Neural crest cell (in vitro differentiated cells): ENCODE measurements at regions not wholly inside any gene's neighbourhood (a gene's known extent, or its start where the extent isn't known, plus 50 kb on each side); places are given as distances from the start of the nearest gene placed in this dataset.
"Not testable (repeated sequence)": the region's sequence is repeated elsewhere in the genome, so short reads cannot be mapped to it uniquely, and the experiment has no call there.

Experiments used
- DNase-seq: peaks from one replicate; pipeline ENCODE4 v3.0.0; 2021; ENCODE audit warnings: low read depth, mixed read lengths, low spot score
- H3K27ac Mint-ChIP-seq: one replicate; pipeline ENCODE4 v1.8.0; 2021; ENCODE audit warnings: mild to moderate bottlenecking, mixed read lengths; ENCODE audit not compliant: unreplicated experiment
- H3K27me3 Mint-ChIP-seq: 2 replicates; pipeline ENCODE4 v1.8.0; 2021; ENCODE audit warnings: low read depth, mild to moderate bottlenecking, mixed read lengths
- H3K36me3 Mint-ChIP-seq: 2 replicates; pipeline ENCODE4 v1.8.0; 2021; ENCODE audit warnings: low read depth, mild to moderate bottlenecking, mixed read lengths
- H3K4me1 Mint-ChIP-seq: 2 replicates; pipeline ENCODE4 v1.8.0; 2021; ENCODE audit warnings: mixed read lengths
- H3K4me3 Mint-ChIP-seq: one replicate; pipeline ENCODE4 v1.8.0; 2021; ENCODE audit warnings: mild to moderate bottlenecking, mixed read lengths
- H3K9me3 Mint-ChIP-seq: 2 replicates; pipeline ENCODE4 v1.8.0; 2021; ENCODE audit warnings: mixed read lengths
- CTCF ChIP-seq: fragments of 200-600 bp; sonication (generic); conservative IDR thresholded peaks from 2 replicates; pipeline ENCODE4 v1.5.0; 2021; ENCODE audit warnings: antibody characterized with exemption, mild to moderate bottlenecking

DNA sequence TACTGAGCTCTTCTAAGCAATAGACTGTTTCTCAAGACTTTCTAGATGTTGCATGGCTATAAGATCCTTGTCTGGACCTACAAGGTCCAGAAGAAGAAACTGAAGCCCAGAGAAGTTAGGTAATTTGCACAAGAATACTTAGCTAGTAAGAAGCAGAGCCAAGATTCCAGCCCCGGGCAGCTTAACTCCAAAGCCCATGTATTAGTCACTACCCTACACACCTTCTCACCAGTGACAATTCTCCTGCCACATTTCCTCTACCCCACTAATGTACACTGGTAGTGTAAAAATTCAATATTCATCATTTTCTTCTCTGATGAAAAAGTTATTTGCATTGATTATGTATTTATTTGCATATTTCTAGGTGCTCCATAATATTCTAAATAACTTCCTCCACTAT, 95.5 kb upstream of the CREB1 start:
- H3K27me3 Mint-ChIP-seq: no peaks in the 10 kb centered on the region
- H3K4me1 Mint-ChIP-seq: no peaks in the 10 kb centered on the region
- no peak overlapping the region for H3K4me3 Mint-ChIP-seq
- no peak for DNase-seq
- H3K27ac Mint-ChIP-seq: no peak overlapping the region
- no peaks in the 10 kb centered on the region for H3K36me3 Mint-ChIP-seq
- no peaks in the 10 kb centered on the region for H3K9me3 Mint-ChIP-seq
- TF ChIP-seq CTCF: no peak

GRCh38 chr2:207434899-207435465, 94.8 kb upstream of the CREB1 start:
- Mint-ChIP-seq H3K4me3 (no peak overlapping the region), H3K9me3 (peaks cover 4% of the 10 kb centered on the region), H3K36me3 (no peaks in the 10 kb centered on the region), H3K27me3 (no peaks in the 10 kb centered on the region), H3K4me1 (no peaks in the 10 kb centered on the region), H3K27ac (no peak overlapping the region)
- TF ChIP-seq CTCF: no peak
- DNase-seq: no peak

GRCh38 chr2:207437136-207437523, 92.6 kb upstream of the CREB1 start:
- H3K9me3 Mint-ChIP-seq: peaks cover 4% of the 10 kb centered on the region
- DNase-seq: no peak
- no peak overlapping the region for H3K4me3 Mint-ChIP-seq
- no peaks in the 10 kb centered on the region for H3K4me1 Mint-ChIP-seq
- no peak for TF ChIP-seq CTCF
- H3K27ac Mint-ChIP-seq: no peak overlapping the region
- no peaks in the 10 kb centered on the region for H3K36me3 Mint-ChIP-seq
- no peaks in the 10 kb centered on the region for H3K27me3 Mint-ChIP-seq

GRCh38 chr2:207437524-207438143, 92.1 kb upstream of the CREB1 start:
- DNase-seq: no peak
- no peak overlapping the region for H3K27ac Mint-ChIP-seq
- no peak for TF ChIP-seq CTCF
- H3K36me3 Mint-ChIP-seq: no peaks in the 10 kb centered on the region
- H3K27me3 Mint-ChIP-seq: no peaks in the 10 kb centered on the region
- H3K4me3 Mint-ChIP-seq: no peak overlapping the region
- H3K9me3 Mint-ChIP-seq: peaks cover 4% of the 10 kb centered on the region
- H3K4me1 Mint-ChIP-seq: no peaks in the 10 kb centered on the region

DNA sequence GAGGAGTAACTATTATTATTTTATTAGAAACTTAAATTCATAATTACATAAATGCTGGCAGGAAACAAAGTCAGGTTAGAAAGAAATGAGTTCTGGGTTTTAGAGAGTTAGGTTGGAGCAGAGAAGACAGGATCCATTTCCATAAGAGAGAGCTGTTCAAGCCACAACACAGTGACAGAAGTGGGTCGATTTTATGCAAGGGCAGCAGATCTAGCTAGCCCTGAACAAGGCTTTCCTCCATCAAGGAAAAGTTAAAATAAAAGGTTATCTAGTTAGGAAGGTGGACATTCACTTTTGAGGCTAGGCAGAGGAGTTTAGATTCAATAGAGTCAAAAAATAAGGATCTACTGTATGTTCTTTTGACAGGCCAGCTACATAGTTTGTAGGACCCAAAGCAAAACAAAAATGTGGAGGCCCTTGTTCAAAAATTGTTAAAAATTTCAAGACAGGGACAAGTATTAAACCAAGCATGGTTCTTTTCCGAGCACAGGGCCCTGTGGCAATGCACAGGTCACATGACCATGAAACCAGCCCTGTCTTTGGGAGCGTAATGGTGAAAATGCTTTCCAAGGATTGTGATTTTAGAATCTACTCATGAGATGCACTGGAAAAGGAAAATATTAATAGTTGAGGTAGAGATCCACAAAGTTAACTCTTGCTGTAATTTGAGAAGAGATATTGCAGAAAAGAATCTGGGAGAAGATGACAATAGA, 91.2 kb upstream of the CREB1 start:
- H3K36me3 Mint-ChIP-seq: no peaks in the 10 kb centered on the region
- H3K4me1 Mint-ChIP-seq: no peaks in the 10 kb centered on the region

DNA sequence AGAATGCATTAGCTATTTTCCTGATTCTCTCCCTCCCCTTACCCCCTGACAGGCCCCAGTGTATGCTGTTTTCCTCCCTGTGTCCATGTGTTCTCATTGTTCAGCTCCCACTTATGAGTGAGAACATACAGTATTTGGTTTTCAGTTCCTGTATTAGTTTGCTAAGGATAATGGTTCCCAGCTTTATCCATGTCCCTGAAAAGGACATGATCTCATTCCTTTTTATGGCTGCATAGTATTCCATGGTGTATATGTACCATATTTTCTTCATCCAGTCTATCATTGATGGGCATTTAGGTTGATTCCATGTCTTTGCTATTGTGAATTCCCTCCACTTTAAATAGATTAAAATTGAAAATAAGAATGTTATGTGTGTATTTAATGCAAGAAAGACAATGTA, 89.9 kb upstream of the CREB1 start:
- H3K4me3 Mint-ChIP-seq, H3K27me3 Mint-ChIP-seq, H3K4me1 Mint-ChIP-seq, H3K9me3 Mint-ChIP-seq, DNase-seq, H3K27ac Mint-ChIP-seq, H3K36me3 Mint-ChIP-seq: not testable (repeated sequence)

More for the DNA sequence above, 91.2 kb upstream of the CREB1 start:
- no peak overlapping the region for H3K4me3 Mint-ChIP-seq
- H3K27ac Mint-ChIP-seq: no peak overlapping the region
- H3K27me3 Mint-ChIP-seq: no peaks in the 10 kb centered on the region
- TF ChIP-seq CTCF: no peak
- peaks cover 4% of the 10 kb centered on the region for H3K9me3 Mint-ChIP-seq
- no peak for DNase-seq
